GM23248 (cell line): ENCODE measurements at regions not wholly inside any gene's neighbourhood (a gene's known extent, or its start where the extent isn't known, plus 50 kb on each side); places are given as distances from the start of the nearest gene placed in this dataset.
"Not testable (repeated sequence)": the region's sequence is repeated elsewhere in the genome, so short reads cannot be mapped to it uniquely, and the experiment has no call there.

ENCODE experiments used
- DNase-seq: peaks from one replicate; pipeline ENCODE4 v3.0.0-alpha.2; 2015
- H2AFZ ChIP-seq: fragments of 200-600 bp; sonication (generic); 2 replicates; pipeline ENCODE4 v1.6.1; 2016; ENCODE audit warnings: antibody characterized with exemption
- H3F3A ChIP-seq: fragments of 200-600 bp; sonication (generic); 2 replicates; pipeline ENCODE4 v1.6.1; 2016; ENCODE audit warnings: mild to moderate bottlenecking, antibody characterized with exemption, mixed run types; ENCODE audit not compliant: insufficient read depth
- H3K27ac ChIP-seq: fragments of 200-600 bp; sonication (generic); 2 replicates; pipeline ENCODE4 v1.5.1; 2016; ENCODE audit warnings: mild to moderate bottlenecking
- H3K27me3 ChIP-seq: fragments of 200-600 bp; sonication (generic); replicated peaks from 2 replicates; pipeline ENCODE4 v1.6.1; 2016; ENCODE audit warnings: mild to moderate bottlenecking; ENCODE audit not compliant: insufficient read depth
- H3K36me3 ChIP-seq: fragments of 200-600 bp; sonication (generic); 2 replicates; pipeline ENCODE4 v1.6.1; 2016; ENCODE audit warnings: low read depth, mild to moderate bottlenecking
- H3K4me1 ChIP-seq: fragments of 200-600 bp; sonication (generic); 2 replicates; pipeline ENCODE4 v1.6.1; 2016; ENCODE audit warnings: mild to moderate bottlenecking; ENCODE audit not compliant: insufficient read depth
- H3K4me2 ChIP-seq: fragments of 200-600 bp; sonication (generic); one replicate; pipeline ENCODE4 v1.6.1; 2016; ENCODE audit warnings: mild to moderate bottlenecking; ENCODE audit not compliant: unreplicated experiment
- H3K4me3 ChIP-seq: fragments of 200-600 bp; sonication (generic); 2 replicates; pipeline ENCODE4 v1.5.1; 2016; ENCODE audit warnings: mild to moderate bottlenecking
- H3K79me2 ChIP-seq: fragments of 200-600 bp; sonication (generic); 2 replicates; pipeline ENCODE4 v1.6.1; 2016; ENCODE audit warnings: mild to moderate bottlenecking; ENCODE audit not compliant: insufficient read depth
- H3K9ac ChIP-seq: fragments of 200-600 bp; sonication (generic); 2 replicates; pipeline ENCODE4 v1.6.1; 2016; ENCODE audit warnings: mild to moderate bottlenecking
- H3K9me2 ChIP-seq: fragments of 200-600 bp; sonication (generic); 2 replicates; pipeline ENCODE4 v1.6.1; 2016; ENCODE audit warnings: mixed run types, mild to moderate bottlenecking, moderate library complexity; ENCODE audit not compliant: insufficient read depth
- H3K9me3 ChIP-seq: fragments of 200-600 bp; sonication (generic); one replicate; pipeline ENCODE4 v1.6.1; 2017; ENCODE audit warnings: low read depth
- H4K20me1 ChIP-seq: fragments of 200-600 bp; sonication (generic); 2 replicates; pipeline ENCODE4 v1.6.0; 2016; ENCODE audit not compliant: insufficient read depth
- EZH2 ChIP-seq: fragments of 200-600 bp; sonication (generic); IDR thresholded peaks from 2 replicates; pipeline ENCODE4 v1.6.1; 2018; ENCODE audit warnings: antibody characterized with exemption, mild to moderate bottlenecking; ENCODE audit not compliant: insufficient read depth, poor library complexity, severe bottlenecking
- EZH2phosphoT487 ChIP-seq: fragments of 200-600 bp; sonication (generic); IDR thresholded peaks from 2 replicates; pipeline ENCODE4 v1.6.1; 2018; ENCODE audit warnings: antibody characterized with exemption, moderate library complexity, mild to moderate bottlenecking, low read depth; ENCODE audit not compliant: insufficient read depth
- WGBS, 2 experiments: methylation state at CpG; one replicate each; pipeline ENCODE4 v1.1.6; 2015 to 2017; ENCODE audit warnings: low lambda C conversion rate in 2 of 2, low coverage in 1 of 2; ENCODE audit errors: missing lambda C conversion rate in 2 of 2; 5-methylcytosine and 5-hydroxymethylcytosine counted together
- in situ Hi-C: fragments of 300-500 bp; cut with MboI; formaldehyde crosslinking; loops from 2 replicates; pipeline ENCODE4 v1.15.0; 2020

DNA sequence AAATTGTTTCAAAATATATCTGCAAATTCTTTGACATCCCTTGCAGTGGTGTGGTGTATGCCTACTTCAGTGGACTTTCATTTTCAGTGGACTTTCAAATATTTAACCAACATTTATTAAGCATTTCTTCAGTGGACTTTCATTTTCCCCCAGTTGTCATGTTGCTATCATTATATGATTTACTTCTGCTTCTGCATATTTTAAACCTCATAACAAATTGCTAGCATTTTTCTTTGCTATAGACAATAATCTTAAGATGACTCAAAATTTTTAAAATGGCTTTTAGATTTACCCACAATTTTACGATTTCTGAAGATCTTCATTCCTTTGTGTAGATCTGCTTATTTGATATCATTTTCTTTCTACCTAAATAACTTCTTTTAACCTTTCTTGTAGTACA is 592.7 kb upstream of the SLC35B3 start:
- Histone ChIP-seq H3K27me3 (no peaks in the 10 kb centered on the region), H3K27ac (no peak overlapping the region), H3K9me2 (no peaks in the 10 kb centered on the region), H3K4me1 (no peaks in the 10 kb centered on the region), H3K79me2 (no peaks in the 10 kb centered on the region), H3K4me2 (no peak overlapping the region), H3K4me3 (no peak overlapping the region), H3F3A (no peaks in the 10 kb centered on the region), H4K20me1 (no peaks in the 10 kb centered on the region), H2AFZ (no peak overlapping the region), H3K9ac (no peak overlapping the region), H3K36me3 (no peaks in the 10 kb centered on the region), H3K9me3 (no peaks in the 10 kb centered on the region)
- in situ Hi-C loops: no loop called here
- TF ChIP-seq EZH2: no peak
- no peak for TF ChIP-seq EZH2phosphoT487
- WGBS, 2 experiments: 71 to 83% methylated on average over 1 of the region's 1 CpG
- no peak for DNase-seq

GRCh38 chr6:9025796-9026394 is 590.5 kb upstream of the SLC35B3 start:
- H3K9me3 ChIP-seq: no peaks in the 10 kb centered on the region
- H3K27ac ChIP-seq: no peak overlapping the region
- no peak overlapping the region for H3K9ac ChIP-seq
- H3K4me3 ChIP-seq: peak overlapping the region; percentile 48
- WGBS, 2 experiments: 3 to 8% methylated on average over 4 of the region's 4 CpGs
- no peaks in the 10 kb centered on the region for H3K9me2 ChIP-seq
- H3K36me3 ChIP-seq: no peaks in the 10 kb centered on the region
- in situ Hi-C loops: no loop called here
- no peak overlapping the region for H2AFZ ChIP-seq
- no peaks in the 10 kb centered on the region for H3F3A ChIP-seq
- no peak overlapping the region for H3K4me2 ChIP-seq
- peak; percentile 8 for DNase-seq
- no peaks in the 10 kb centered on the region for H3K4me1 ChIP-seq
- no peaks in the 10 kb centered on the region for H3K79me2 ChIP-seq
- TF ChIP-seq EZH2phosphoT487 (no peak), EZH2 (no peak)
- H4K20me1 ChIP-seq: no peaks in the 10 kb centered on the region
- no peaks in the 10 kb centered on the region for H3K27me3 ChIP-seq

DNA sequence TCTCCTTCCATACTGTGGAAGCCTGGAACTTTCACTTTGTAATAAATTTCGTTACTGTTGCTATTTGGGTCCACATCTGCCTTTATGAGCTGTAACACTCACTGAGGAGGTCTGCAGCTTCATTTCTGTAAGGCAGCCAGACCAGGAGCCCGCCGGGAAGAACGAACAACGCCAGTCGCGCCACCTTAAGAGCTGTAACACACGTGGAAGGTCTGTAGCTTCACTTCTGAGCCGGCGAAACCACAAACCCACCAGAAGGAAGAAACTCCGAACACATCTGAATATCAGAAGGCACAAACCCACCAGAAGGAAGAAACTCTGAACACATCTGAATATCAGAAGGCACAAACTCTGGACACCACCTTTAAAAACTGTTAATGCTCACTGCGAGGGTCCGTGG is 589.9 kb upstream of the SLC35B3 start:
- peak overlapping the region; percentile 68 for H2AFZ ChIP-seq
- H3K4me2 ChIP-seq: peak overlapping the region; percentile 72
- DNase-seq: peak; percentile 12
- no peak overlapping the region for H3K27ac ChIP-seq
- no peak overlapping the region for H3K9ac ChIP-seq
- H3F3A ChIP-seq: no peaks in the 10 kb centered on the region
- no peaks in the 10 kb centered on the region for H3K36me3 ChIP-seq
- H3K79me2 ChIP-seq: no peaks in the 10 kb centered on the region
- no peaks in the 10 kb centered on the region for H4K20me1 ChIP-seq
- H3K4me1 ChIP-seq: no peaks in the 10 kb centered on the region
- no peaks in the 10 kb centered on the region for H3K27me3 ChIP-seq
- H3K9me2 ChIP-seq: no peaks in the 10 kb centered on the region
- 3 to 5% methylated on average over 13 of the region's 13 CpGs for WGBS, 2 experiments
- no peaks in the 10 kb centered on the region for H3K9me3 ChIP-seq
- no peak for TF ChIP-seq EZH2phosphoT487
- TF ChIP-seq EZH2: no peak
- in situ Hi-C loops: no loop called here
- peak overlapping the region; percentile 48 for H3K4me3 ChIP-seq

DNA sequence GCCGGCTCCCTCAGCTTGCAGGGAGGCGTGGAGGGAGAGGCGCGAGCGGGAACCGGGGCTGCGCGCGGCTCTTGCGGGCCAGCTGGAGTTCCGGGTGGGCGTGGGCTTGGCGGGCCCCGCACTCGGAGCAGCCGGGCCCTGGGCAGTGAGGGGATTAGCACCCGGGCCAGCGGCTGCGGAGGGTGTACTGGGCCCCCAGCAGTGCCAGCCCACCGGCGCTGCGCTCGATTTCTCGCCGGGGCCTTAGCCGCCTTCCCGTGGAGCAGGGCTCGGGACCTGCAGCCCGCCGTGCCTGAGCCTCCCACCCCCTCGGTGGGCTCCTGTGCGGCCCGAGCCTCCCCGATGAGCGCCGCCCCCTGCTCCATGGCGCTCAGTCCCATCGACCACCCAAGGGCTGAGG is 588.9 kb upstream of the SLC35B3 start:
- H3K4me2 ChIP-seq, H2AFZ ChIP-seq, in situ Hi-C loops, H3K27me3 ChIP-seq, H3F3A ChIP-seq, H4K20me1 ChIP-seq, DNase-seq, H3K4me1 ChIP-seq, H3K9ac ChIP-seq, H3K9me3 ChIP-seq, H3K9me2 ChIP-seq, H3K27ac ChIP-seq, H3K79me2 ChIP-seq, H3K4me3 ChIP-seq, H3K36me3 ChIP-seq: not testable (repeated sequence)
- 89 to 93% methylated on average over 22 to 33 of the region's 38 CpGs for WGBS, 2 experiments

DNA sequence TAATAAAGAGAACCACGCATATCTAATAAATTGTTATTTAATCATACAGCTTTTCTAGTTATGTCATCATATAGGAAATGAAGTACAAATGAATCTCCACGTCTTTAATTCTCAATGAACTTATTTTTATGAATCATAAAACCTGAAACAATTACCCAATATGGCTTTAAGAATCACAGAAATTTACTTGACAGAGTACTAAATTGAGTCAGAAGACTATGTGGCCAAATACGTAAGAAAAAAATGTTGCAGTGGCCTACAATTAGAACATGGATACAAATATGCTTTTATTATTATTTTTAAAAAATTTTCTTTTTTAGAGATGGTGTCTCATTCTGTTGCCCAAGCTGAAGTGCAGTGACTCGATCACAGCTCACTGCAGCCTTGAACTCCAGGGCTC is 584.7 kb upstream of the SLC35B3 start:
- in situ Hi-C loops: no loop called here
- Histone ChIP-seq H4K20me1 (no peaks in the 10 kb centered on the region), H3K36me3 (no peaks in the 10 kb centered on the region), H3K4me3 (no peak overlapping the region), H3K9me3 (no peaks in the 10 kb centered on the region), H3K79me2 (no peaks in the 10 kb centered on the region), H3K4me2 (peak overlapping the region; percentile 27), H3K4me1 (no peaks in the 10 kb centered on the region), H3K27me3 (no peaks in the 10 kb centered on the region), H3F3A (no peaks in the 10 kb centered on the region), H3K27ac (no peak overlapping the region), H2AFZ (peak overlapping the region; percentile 34; the same call in 1 of the 2 replicates), H3K9ac (no peak overlapping the region), H3K9me2 (no peaks in the 10 kb centered on the region)
- 20 to 26% methylated on average over 4 of the region's 4 CpGs for WGBS, 2 experiments
- peak; percentile 61 for DNase-seq
- no peak for TF ChIP-seq EZH2phosphoT487
- TF ChIP-seq EZH2: no peak
